ENCODE measurements at regions not wholly inside any gene's neighbourhood (a gene's known extent, or its start where the extent isn't known, plus 50 kb on each side); places are given as distances from the start of the nearest gene placed in this dataset.

GRCh38 chr2:65952966-65953761 is 481.8 kb upstream of the MEIS1 start:
- TF ChIP-seq CTCF (IDR thresholded peaks at IDR 0.05): no peak
- Histone ChIP-seq H3K36me3 (no peaks in the 10 kb centered on the region), H3K4me1 (peaks cover 0 to 20% of the 10 kb centered on the region in 2 donors), H3K4me3 (replicated peaks in 1 of 3) (no peak overlapping the region), H3K9me3 (no peaks in the 10 kb centered on the region), H3K27me3 (no peaks in the 10 kb centered on the region), H3K27ac (no peak overlapping the region)
- 67 to 69% methylated on average over 5 of the region's 5 CpGs for WGBS, 2 donors
- intact Hi-C loops (cut with DNase I): no loop called here
- peak; percentile 3 for DNase-seq

- no peak overlapping the region for H3K27ac ChIP-seq
- no peak for DNase-seq
- intact Hi-C loops (cut with DNase I): no loop called here
- H3K27me3 ChIP-seq: no peaks in the 10 kb centered on the region
- TF ChIP-seq CTCF (IDR thresholded peaks at IDR 0.05): no peak
- no peak for TF ChIP-seq POLR2A (IDR thresholded peaks at IDR 0.05)
- no peaks in the 10 kb centered on the region for H3K36me3 ChIP-seq
- no peak overlapping the region for H3K4me3 ChIP-seq (replicated peaks in 1 of 3)
- no peaks in the 10 kb centered on the region for H3K9me3 ChIP-seq
- WGBS, 2 donors: 91 to 97% methylated on average over 1 of the region's 1 CpG
- H3K4me1 ChIP-seq: no peaks in the 10 kb centered on the region
These were observed 490.7 kb upstream of the MEIS1 start for GRCh38 chr2:65944213-65944612.

- Histone ChIP-seq H3K9me3 (no peaks in the 10 kb centered on the region), H3K36me3 (no peaks in the 10 kb centered on the region), H3K4me1 (no peaks in the 10 kb centered on the region), H3K27ac (no peak overlapping the region), H3K4me3 (replicated peaks in 1 of 3) (no peak overlapping the region), H3K27me3 (no peaks in the 10 kb centered on the region)
- DNase-seq: no peak
- TF ChIP-seq POLR2A (IDR thresholded peaks at IDR 0.05) (no peak), CTCF (IDR thresholded peaks at IDR 0.05) (no peak)
- 97 to 98% methylated on average over 9 to 10 of the region's 10 CpGs for WGBS, 2 donors
- intact Hi-C loops (cut with DNase I): no loop called here
These were observed 491.7 kb upstream of the MEIS1 start for GRCh38 chr2:65943099-65943786.

GRCh38 chr2:65940856-65941255 is 494.1 kb upstream of the MEIS1 start:
- Histone ChIP-seq H3K27ac (no peak overlapping the region), H3K36me3 (no peaks in the 10 kb centered on the region), H3K4me3 (replicated peaks in 1 of 3) (no peak overlapping the region), H3K9me3 (no peaks in the 10 kb centered on the region), H3K27me3 (no peaks in the 10 kb centered on the region), H3K4me1 (no peaks in the 10 kb centered on the region)
- intact Hi-C loops (cut with DNase I): no loop called here
- DNase-seq: no peak
- TF ChIP-seq CTCF (IDR thresholded peaks at IDR 0.05) (no peak), POLR2A (IDR thresholded peaks at IDR 0.05) (no peak)
- 80 to 88% methylated on average over 2 of the region's 2 CpGs for WGBS, 2 donors

GRCh38 chr2:65939687-65940086 is 495.2 kb upstream of the MEIS1 start:
- Histone ChIP-seq H3K36me3 (no peaks in the 10 kb centered on the region), H3K9me3 (no peaks in the 10 kb centered on the region), H3K27ac (no peak overlapping the region), H3K4me3 (replicated peaks in 1 of 3) (no peak overlapping the region), H3K27me3 (no peaks in the 10 kb centered on the region), H3K4me1 (no peaks in the 10 kb centered on the region)
- 81% methylated on average over 2 of the region's 2 CpGs for WGBS, 2 donors
- no peak for DNase-seq
- intact Hi-C loops (cut with DNase I): no loop called here
- no peak for TF ChIP-seq POLR2A (IDR thresholded peaks at IDR 0.05)
- no peak for TF ChIP-seq CTCF (IDR thresholded peaks at IDR 0.05)
